Stimulated activated CD4-positive, alpha-beta T cell treated with anti-CD3 and anti-CD28 coated beads, Interleukin-12 subunit alpha, Interleukin-12 subunit beta, amount 100 ng/mL, for 4 hours (primary cell): ENCODE measurements at regions not wholly inside any gene's neighbourhood (a gene's known extent, or its start where the extent isn't known, plus 50 kb on each side); places are given as distances from the start of the nearest gene placed in this dataset.
"Not testable (repeated sequence)": the region's sequence is repeated elsewhere in the genome, so short reads cannot be mapped to it uniquely, and the experiment has no call there.

ENCODE experiments used
- DNase-seq: peaks from one replicate; pipeline ENCODE4 v3.0.0-alpha.2; 2020

- no peak for DNase-seq
These were observed 640.2 kb upstream of the MMS22L start for GRCh38 chr6:97923249-97923648.

- DNase-seq = no peak
These were observed 642.5 kb upstream of the MMS22L start for GRCh38 chr6:97925504-97925903.

GRCh38 chr6:97939440-97940168 lies 656.6 kb upstream of the MMS22L start:
- no peak for DNase-seq

- DNase-seq = no peak
These were observed 664.8 kb upstream of the MMS22L start for GRCh38 chr6:97947841-97948240.

- DNase-seq = no peak
These were observed 675.1 kb upstream of the MMS22L start for GRCh38 chr6:97958134-97958533.

GRCh38 chr6:97963193-97963592 lies 680.2 kb upstream of the MMS22L start:
- DNase-seq = no peak

- DNase-seq = no peak
These were observed 686.0 kb upstream of the MMS22L start for GRCh38 chr6:97969065-97969464.

GRCh38 chr6:97977084-97977483 lies 694.1 kb upstream of the MMS22L start:
- DNase-seq = no peak

GRCh38 chr6:97978855-97979271 lies 695.8 kb upstream of the MMS22L start:
- no peak for DNase-seq

GRCh38 chr6:97979285-97979684 lies 696.3 kb upstream of the MMS22L start:
- DNase-seq = not testable (repeated sequence)

- DNase-seq = no peak
These were observed 706.4 kb upstream of the MMS22L start for GRCh38 chr6:97989451-97989850.

- DNase-seq = no peak
These were observed 712.1 kb upstream of the MMS22L start for GRCh38 chr6:97995158-97995557.

- no peak for DNase-seq
These were observed 719.7 kb upstream of the MMS22L start for GRCh38 chr6:98002678-98003077.

- DNase-seq = no peak
These were observed 731.6 kb upstream of the MMS22L start for GRCh38 chr6:98014442-98015201.

GRCh38 chr6:98016565-98016964 lies 733.5 kb upstream of the MMS22L start:
- DNase-seq = no peak

GRCh38 chr6:98020222-98020621 lies 737.2 kb upstream of the MMS22L start:
- no peak for DNase-seq

- no peak for DNase-seq
These were observed 741.3 kb upstream of the MMS22L start for GRCh38 chr6:98024359-98024758.

GRCh38 chr6:98027898-98028297 lies 744.9 kb upstream of the MMS22L start:
- no peak for DNase-seq

- DNase-seq = no peak
These were observed 750.6 kb upstream of the MMS22L start for GRCh38 chr6:98033617-98034016.

- DNase-seq = no peak
These were observed 753.4 kb upstream of the MMS22L start for GRCh38 chr6:98036344-98036923.

GRCh38 chr6:98037571-98037970 lies 754.6 kb upstream of the MMS22L start:
- no peak for DNase-seq

- DNase-seq = no peak
These were observed 756.4 kb upstream of the MMS22L start for GRCh38 chr6:98039443-98039842.

- DNase-seq = no peak
These were observed 757.0 kb upstream of the MMS22L start for GRCh38 chr6:98039904-98040607.
